ENCODE measurements at regions not wholly inside any gene's neighbourhood (a gene's known extent, or its start where the extent isn't known, plus 50 kb on each side); places are given as distances from the start of the nearest gene placed in this dataset.
A peak's percentile ranks its signal among the peaks of the same experiment; 100 is the strongest.
"Not testable (repeated sequence)": the region's sequence is repeated elsewhere in the genome, so short reads cannot be mapped to it uniquely, and the experiment has no call there.

GRCh38 chr5:26329562-26330189, 708.7 kb downstream of the CDH9 start:
- no peak overlapping the region for H3K4me3 ChIP-seq (ENCODE audit: control insufficient read depth, low read depth, low read length)
- peak; percentile 35 for TF ChIP-seq CTCF (conservative IDR thresholded peaks at IDR 0.05; ENCODE audit: control insufficient read depth, insufficient read depth, low read depth, low read length)
- peak; percentile 2 for DNase-seq (ENCODE audit: low read depth)

- DNase-seq (ENCODE audit: low read depth) = no peak
- no peak overlapping the region for H3K4me3 ChIP-seq (ENCODE audit: control insufficient read depth, low read depth, low read length)
- TF ChIP-seq CTCF (conservative IDR thresholded peaks at IDR 0.05; ENCODE audit: control insufficient read depth, insufficient read depth, low read depth, low read length) = no peak
Observed at GRCh38 chr5:26326153-26326759, 712.1 kb downstream of the CDH9 start.

- not testable (repeated sequence) for DNase-seq (ENCODE audit: low read depth); H3K4me3 ChIP-seq (ENCODE audit: control insufficient read depth, low read depth, low read length)
Observed at GRCh38 chr5:26325432-26325831, 713.0 kb downstream of the CDH9 start.

- not testable (repeated sequence) for H3K4me3 ChIP-seq (ENCODE audit: control insufficient read depth, low read depth, low read length); DNase-seq (ENCODE audit: low read depth)
Observed at GRCh38 chr5:26324273-26324895, 714.0 kb downstream of the CDH9 start.

- H3K4me3 ChIP-seq (ENCODE audit: control insufficient read depth, low read depth, low read length) = no peak overlapping the region
- no peak for TF ChIP-seq CTCF (conservative IDR thresholded peaks at IDR 0.05; ENCODE audit: control insufficient read depth, insufficient read depth, low read depth, low read length)
- DNase-seq (ENCODE audit: low read depth) = no peak
Observed at GRCh38 chr5:26323794-26324193, 714.6 kb downstream of the CDH9 start.

- no peak for DNase-seq (ENCODE audit: low read depth)
- no peak overlapping the region for H3K4me3 ChIP-seq (ENCODE audit: control insufficient read depth, low read depth, low read length)
- no peak for TF ChIP-seq CTCF (conservative IDR thresholded peaks at IDR 0.05; ENCODE audit: control insufficient read depth, insufficient read depth, low read depth, low read length)
Observed at GRCh38 chr5:26321278-26321677, 717.1 kb downstream of the CDH9 start.

GRCh38 chr5:26310415-26310814, 728.0 kb downstream of the CDH9 start:
- TF ChIP-seq CTCF (conservative IDR thresholded peaks at IDR 0.05; ENCODE audit: control insufficient read depth, insufficient read depth, low read depth, low read length) = no peak
- no peak overlapping the region for H3K4me3 ChIP-seq (ENCODE audit: control insufficient read depth, low read depth, low read length)
- no peak for DNase-seq (ENCODE audit: low read depth)

Measured in fibroblast of mammary gland (primary cell).